ENCODE measurements at regions not wholly inside any gene's neighbourhood (a gene's known extent, or its start where the extent isn't known, plus 50 kb on each side); places are given as distances from the start of the nearest gene placed in this dataset.
"Not testable (repeated sequence)": the region's sequence is repeated elsewhere in the genome, so short reads cannot be mapped to it uniquely, and the experiment has no call there.

DNA sequence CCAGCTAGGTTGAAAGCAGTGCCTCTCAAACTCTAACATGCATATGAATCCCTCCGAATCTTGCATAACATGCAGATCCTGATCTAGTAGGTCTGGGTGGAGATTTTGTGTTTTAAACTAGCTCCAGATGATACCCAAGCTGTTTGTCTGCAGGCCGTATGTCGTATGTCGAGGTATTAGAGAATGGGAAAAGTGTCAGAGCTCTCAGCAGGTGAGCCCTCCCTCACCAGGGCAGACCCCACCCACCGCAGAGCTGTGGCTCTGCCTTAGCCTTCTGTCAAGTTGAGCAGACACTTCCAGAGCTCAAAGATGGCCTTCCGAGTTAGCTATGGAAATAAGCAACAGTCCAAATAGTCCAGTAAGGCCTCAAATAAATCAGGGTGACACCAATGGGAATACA, 83.2 kb upstream of the MAP3K1 start:
- TF ChIP-seq, protein P1, sequence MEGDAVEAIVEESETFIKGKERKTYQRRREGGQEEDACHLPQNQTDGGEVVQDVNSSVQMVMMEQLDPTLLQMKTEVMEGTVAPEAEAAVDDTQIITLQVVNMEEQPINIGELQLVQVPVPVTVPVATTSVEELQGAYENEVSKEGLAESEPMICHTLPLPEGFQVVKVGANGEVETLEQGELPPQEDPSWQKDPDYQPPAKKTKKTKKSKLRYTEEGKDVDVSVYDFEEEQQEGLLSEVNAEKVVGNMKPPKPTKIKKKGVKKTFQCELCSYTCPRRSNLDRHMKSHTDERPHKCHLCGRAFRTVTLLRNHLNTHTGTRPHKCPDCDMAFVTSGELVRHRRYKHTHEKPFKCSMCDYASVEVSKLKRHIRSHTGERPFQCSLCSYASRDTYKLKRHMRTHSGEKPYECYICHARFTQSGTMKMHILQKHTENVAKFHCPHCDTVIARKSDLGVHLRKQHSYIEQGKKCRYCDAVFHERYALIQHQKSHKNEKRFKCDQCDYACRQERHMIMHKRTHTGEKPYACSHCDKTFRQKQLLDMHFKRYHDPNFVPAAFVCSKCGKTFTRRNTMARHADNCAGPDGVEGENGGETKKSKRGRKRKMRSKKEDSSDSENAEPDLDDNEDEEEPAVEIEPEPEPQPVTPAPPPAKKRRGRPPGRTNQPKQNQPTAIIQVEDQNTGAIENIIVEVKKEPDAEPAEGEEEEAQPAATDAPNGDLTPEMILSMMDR (IDR thresholded peaks at IDR 0.05; ENCODE audit: extremely low read depth, insufficient read depth, missing control alignments), result no peak
- no peak for DNase-seq (ENCODE audit: low spot score)
- in situ Hi-C loops (cut with MboI; ENCODE audit: low pct_unique_long_range_greater_than_20kb, low sequenced_read_pairs, unreplicated experiment), result no loop called here

DNA sequence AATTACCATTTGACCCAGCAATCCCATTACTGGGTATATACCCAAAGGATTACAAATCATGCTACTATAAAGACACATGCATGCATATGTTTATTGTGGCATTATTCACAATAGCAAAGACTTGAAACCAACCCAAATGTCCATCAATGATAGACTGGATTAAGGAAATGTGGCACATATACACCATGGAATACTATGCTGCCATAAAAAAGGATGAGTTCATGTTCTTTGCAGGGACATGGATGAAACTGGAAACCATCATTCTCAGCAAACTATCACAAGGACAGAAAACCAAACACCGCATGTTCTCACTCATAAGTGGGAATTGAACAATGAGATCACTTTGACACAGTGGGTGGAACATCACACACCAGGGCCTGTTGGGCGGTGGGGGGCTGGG, 83.9 kb upstream of the MAP3K1 start:
- DNase-seq (ENCODE audit: low spot score); in situ Hi-C loops (cut with MboI; ENCODE audit: low pct_unique_long_range_greater_than_20kb, low sequenced_read_pairs, unreplicated experiment): not testable (repeated sequence)

DNA sequence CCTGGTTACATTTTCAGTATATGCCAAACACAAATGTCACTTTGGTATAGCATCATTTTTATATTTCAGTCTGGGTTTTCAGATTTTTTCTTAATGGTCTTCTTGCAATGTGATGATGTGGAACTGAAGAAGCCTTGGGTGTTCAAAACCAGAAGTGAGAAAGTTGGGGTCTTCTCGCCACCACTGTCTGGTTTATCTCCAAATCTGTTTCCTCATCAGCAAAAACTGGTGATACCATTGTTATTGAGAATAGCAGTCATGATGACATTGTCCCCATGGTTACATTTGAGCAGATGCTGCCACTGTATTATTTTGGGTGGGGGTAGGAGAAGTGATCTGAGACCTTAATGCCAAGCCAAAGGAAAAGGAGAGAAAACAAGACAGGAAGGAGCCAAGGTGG, 85.9 kb upstream of the MAP3K1 start:
- TF ChIP-seq, protein P1 (IDR thresholded peaks at IDR 0.05; ENCODE audit: extremely low read depth, insufficient read depth, missing control alignments), result no peak
- DNase-seq (ENCODE audit: low spot score), result no peak
- in situ Hi-C loops (cut with MboI; ENCODE audit: low pct_unique_long_range_greater_than_20kb, low sequenced_read_pairs, unreplicated experiment), result no loop called here

DNA sequence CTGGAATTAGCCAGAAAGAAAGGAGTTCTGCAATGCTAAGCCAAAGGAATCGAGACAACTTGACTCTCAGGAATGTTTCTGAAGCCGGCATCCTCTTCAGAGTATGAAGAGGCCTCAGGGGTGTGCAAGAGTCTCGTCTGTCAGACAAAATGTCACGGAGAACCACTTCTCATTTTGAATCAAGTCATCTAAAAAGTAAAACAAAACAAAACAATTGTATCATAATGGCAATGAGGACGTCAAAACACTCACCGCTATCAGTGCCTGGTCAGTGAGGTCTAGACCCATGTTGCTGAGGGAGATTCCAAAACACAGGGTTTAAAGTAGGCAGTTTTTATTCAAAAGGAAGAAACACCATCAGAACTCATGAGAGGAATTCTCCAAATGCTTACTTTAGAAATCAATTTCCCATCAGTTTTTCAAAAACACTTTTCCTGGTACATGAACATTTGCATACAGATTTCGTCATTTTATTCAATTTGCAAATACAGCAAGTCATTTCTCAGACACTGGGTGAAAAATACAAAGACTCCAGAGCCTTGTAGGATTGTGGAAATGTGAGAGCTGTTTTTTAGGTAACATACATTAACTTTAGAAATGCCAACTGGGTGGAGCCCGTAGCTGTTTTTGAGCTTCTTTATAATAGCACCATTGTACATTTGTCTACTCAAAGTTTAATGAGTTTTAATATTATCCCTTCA, 89.5 kb upstream of the MAP3K1 start:
- TF ChIP-seq, protein P1 (IDR thresholded peaks at IDR 0.05; ENCODE audit: extremely low read depth, insufficient read depth, missing control alignments), result no peak
- DNase-seq (ENCODE audit: low spot score), result no peak
- in situ Hi-C loops (cut with MboI; ENCODE audit: low pct_unique_long_range_greater_than_20kb, low sequenced_read_pairs, unreplicated experiment), result no loop called here

DNA sequence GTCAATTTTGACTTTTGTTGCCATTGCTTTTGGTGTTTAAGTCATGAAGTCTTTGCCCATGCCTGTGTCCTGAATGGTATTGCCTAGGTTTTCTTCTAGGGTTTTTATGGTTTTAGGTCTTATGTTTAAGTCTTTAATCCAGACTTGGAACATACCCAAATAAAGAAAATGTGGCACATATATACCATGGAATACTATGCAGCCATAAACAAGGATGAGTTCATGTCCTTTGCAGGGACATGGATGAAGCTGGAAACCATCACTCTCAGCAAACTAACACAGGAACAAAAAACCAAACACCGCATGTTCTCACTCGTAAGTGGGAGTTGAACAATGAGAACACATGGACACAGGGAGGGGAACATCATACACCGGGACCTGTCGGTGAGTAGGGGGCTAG, 90.5 kb upstream of the MAP3K1 start:
- in situ Hi-C loops (cut with MboI; ENCODE audit: low pct_unique_long_range_greater_than_20kb, low sequenced_read_pairs, unreplicated experiment); DNase-seq (ENCODE audit: low spot score): not testable (repeated sequence)

DNA sequence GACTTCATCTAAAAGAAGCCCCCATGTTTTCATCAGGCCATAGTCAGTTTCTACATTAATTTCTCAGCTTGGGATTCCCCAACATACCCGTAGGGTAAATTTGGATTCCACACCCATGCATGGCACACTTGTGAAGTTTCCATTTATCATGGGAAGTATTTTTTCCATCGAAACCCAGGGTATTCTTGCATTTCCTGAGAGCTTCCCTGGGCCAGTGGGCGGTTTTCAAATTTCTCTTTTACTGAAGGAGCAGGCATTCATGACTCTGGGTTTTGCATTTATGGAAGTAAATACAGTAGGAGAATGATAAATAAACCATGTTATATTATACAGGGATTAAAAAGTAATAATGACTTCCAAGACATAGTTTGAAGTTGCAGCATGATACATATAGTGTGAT, 93.0 kb upstream of the MAP3K1 start:
- no peak for DNase-seq (ENCODE audit: low spot score)
- TF ChIP-seq, protein P1 (IDR thresholded peaks at IDR 0.05; ENCODE audit: extremely low read depth, insufficient read depth, missing control alignments), result no peak
- in situ Hi-C loops (cut with MboI; ENCODE audit: low pct_unique_long_range_greater_than_20kb, low sequenced_read_pairs, unreplicated experiment), result no loop called here

DNA sequence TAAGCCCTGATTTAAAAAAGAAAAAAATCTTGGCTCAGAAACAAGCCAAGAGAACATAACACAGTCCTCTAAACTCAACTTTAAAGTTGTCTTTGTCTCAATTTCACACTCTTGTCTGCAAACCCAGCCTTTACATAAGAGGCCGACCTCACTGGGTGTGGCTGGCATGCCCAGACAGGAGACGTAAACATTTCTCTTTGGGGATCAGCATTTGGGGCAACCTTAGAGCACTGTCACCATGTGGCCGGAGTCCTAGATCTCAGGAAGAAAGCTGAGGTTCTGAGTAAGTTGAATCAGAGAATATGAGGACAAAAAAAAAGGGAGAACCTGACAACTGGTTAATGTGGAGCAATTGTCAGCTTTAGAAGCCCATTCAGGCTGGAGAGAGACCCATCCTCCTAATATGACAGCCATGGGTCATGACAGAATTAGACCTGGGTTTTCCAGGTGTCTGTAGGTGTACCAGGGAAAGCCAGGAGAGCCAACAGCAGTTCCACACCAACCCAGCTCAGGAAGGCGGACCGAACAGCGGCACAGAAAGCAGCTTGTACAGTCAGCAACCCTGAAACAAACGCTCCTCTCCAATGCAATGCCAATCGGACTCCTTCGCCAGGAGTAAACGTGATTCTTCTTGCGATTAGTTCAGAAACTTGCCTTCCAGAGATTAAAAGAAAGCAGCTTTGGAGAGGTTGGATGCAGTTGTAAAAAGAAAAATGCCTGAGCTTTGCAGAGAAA, 97.9 kb upstream of the MAP3K1 start:
- no peak for DNase-seq (ENCODE audit: low spot score)
- TF ChIP-seq, protein P1 (IDR thresholded peaks at IDR 0.05; ENCODE audit: extremely low read depth, insufficient read depth, missing control alignments), result no peak
- in situ Hi-C loops (cut with MboI; ENCODE audit: low pct_unique_long_range_greater_than_20kb, low sequenced_read_pairs, unreplicated experiment), result no loop called here

All from GM13977 (cell line).